OCI-LY7 (cell line): ENCODE measurements at regions not wholly inside any gene's neighbourhood (a gene's known extent, or its start where the extent isn't known, plus 50 kb on each side); places are given as distances from the start of the nearest gene placed in this dataset.
"Not testable (repeated sequence)": the region's sequence is repeated elsewhere in the genome, so short reads cannot be mapped to it uniquely, and the experiment has no call there.

Source experiments
- BruUV-seq: library from RNA; stranded (reverse); fragments of 400-500 nt; replicated peaks from 2 replicates; lab custom pipeline; 2021; lab: Mats Ljungman, UMichigan
- CTCF ChIA-PET: fragments of 300-600 bp; sonication (Branson Sonifier 250); formaldehyde crosslinking; loops from one replicate; lab custom pipeline; 2022; ENCODE audit warnings: antibody characterized with exemption; ENCODE audit not compliant: unreplicated experiment; lab: Charles Lee
- POLR2A ChIA-PET: fragments of 300-600 bp; sonication (Branson Sonifier 250); formaldehyde crosslinking; loops from one replicate; lab custom pipeline; 2022; ENCODE audit warnings: antibody characterized with exemption; lab: Charles Lee
- DNase-seq: peaks from one replicate; pipeline ENCODE4 v3.0.0-alpha.2; 2015; ENCODE audit warnings: low spot score
- H2AFZ ChIP-seq: fragments of 200-600 bp; sonication (generic), shearing (Covaris generic); 2 replicates; pipeline ENCODE4 v1.6.1; 2014; ENCODE audit warnings: mild to moderate bottlenecking, antibody characterized with exemption, low read length, moderate library complexity
- H3K27ac ChIP-seq: fragments of 200-600 bp; sonication (generic); 2 replicates; pipeline ENCODE4 v1.5.1; 2014; ENCODE audit warnings: mixed run types, low read depth, mild to moderate bottlenecking, moderate library complexity, low read length, inconsistent platforms; ENCODE audit not compliant: poor library complexity, severe bottlenecking
- H3K36me3 ChIP-seq: fragments of 200-600 bp; sonication (generic); 2 replicates; pipeline ENCODE4 v1.6.1; 2014; ENCODE audit warnings: mild to moderate bottlenecking, antibody characterized with exemption, low read length, moderate library complexity, mixed read lengths; ENCODE audit not compliant: insufficient read depth
- H3K4me1 ChIP-seq: fragments of 200-600 bp; sonication (generic); 2 replicates; pipeline ENCODE4 v1.5.1; 2014; ENCODE audit warnings: mild to moderate bottlenecking, low read length; ENCODE audit not compliant: insufficient read depth, poor library complexity, severe bottlenecking
- H3K4me2 ChIP-seq: fragments of 200-600 bp; sonication (generic); 2 replicates; pipeline ENCODE4 v1.6.1; 2014; ENCODE audit warnings: mild to moderate bottlenecking, low read length
- H3K4me3 ChIP-seq: fragments of 200-600 bp; sonication (generic); 2 replicates; pipeline ENCODE4 v1.5.1; 2014; ENCODE audit warnings: mild to moderate bottlenecking, low read depth, low read length; ENCODE audit not compliant: poor library complexity, severe bottlenecking
- H3K79me2 ChIP-seq: fragments of 200-600 bp; sonication (generic); 2 replicates; pipeline ENCODE4 v1.6.1; 2016; ENCODE audit warnings: low read depth, mild to moderate bottlenecking, low read length, moderate library complexity, mixed read lengths; ENCODE audit not compliant: insufficient read depth
- H3K9me2 ChIP-seq: fragments of 200-600 bp; sonication (generic); 2 replicates; pipeline ENCODE4 v1.6.1; 2016; ENCODE audit warnings: mild to moderate bottlenecking, low read length, mixed read lengths; ENCODE audit not compliant: insufficient read depth
- H3K9me3 ChIP-seq: fragments of 200-600 bp; sonication (generic); 2 replicates; pipeline ENCODE4 v1.6.1; 2014; ENCODE audit warnings: mild to moderate bottlenecking, mixed run types, low read length, mixed read lengths
- H4K20me1 ChIP-seq: fragments of 200-600 bp; sonication (generic); 2 replicates; pipeline ENCODE4 v1.6.1; 2014; ENCODE audit warnings: mild to moderate bottlenecking, antibody characterized with exemption, low read length, moderate library complexity, mixed read lengths; ENCODE audit not compliant: insufficient read depth
- CTCF ChIP-seq: fragments of 200-600 bp; sonication (generic); conservative IDR thresholded peaks from 2 replicates; pipeline ENCODE4 v1.5.1; 2014; ENCODE audit warnings: mild to moderate bottlenecking, antibody characterized with exemption, low read length, moderate library complexity, mixed read lengths
- intact Hi-C: fragments of 100-400 bp; cut with micrococcal nuclease; formaldehyde crosslinking; loops from one replicate; pipeline ENCODE4 v1.10.0; 2022; ENCODE audit not compliant: unreplicated experiment

- DNase-seq, result peak; percentile 29
- H3K27ac ChIP-seq, H2AFZ ChIP-seq, intact Hi-C loops, H3K9me2 ChIP-seq, H3K4me3 ChIP-seq, H3K9me3 ChIP-seq, H3K4me2 ChIP-seq, H3K36me3 ChIP-seq, POLR2A ChIA-PET, CTCF ChIA-PET, H4K20me1 ChIP-seq, H3K79me2 ChIP-seq, BruUV-seq: not testable (repeated sequence)
- TF ChIP-seq CTCF, result peak; percentile 47; the same call in 1 of the 2 replicates
- H3K4me1 ChIP-seq, result peaks cover 19% of the 10 kb centered on the region
Measured at GRCh38 chr2:87466591-87467120, 281.2 kb upstream of the PLGLB2 start.

- H3K4me2 ChIP-seq, CTCF ChIA-PET, POLR2A ChIA-PET, H3K36me3 ChIP-seq, H2AFZ ChIP-seq, H3K27ac ChIP-seq, H3K9me3 ChIP-seq, H3K4me3 ChIP-seq, intact Hi-C loops, H4K20me1 ChIP-seq, H3K79me2 ChIP-seq, DNase-seq, BruUV-seq, H3K9me2 ChIP-seq: not testable (repeated sequence)
- H3K4me1 ChIP-seq, result peaks cover 19% of the 10 kb centered on the region
Measured at GRCh38 chr2:87468429-87468981, 279.4 kb upstream of the PLGLB2 start.

- peaks cover 19% of the 10 kb centered on the region for H3K4me1 ChIP-seq
- H3K9me2 ChIP-seq, H3K36me3 ChIP-seq, H3K9me3 ChIP-seq, H3K4me3 ChIP-seq, H4K20me1 ChIP-seq, POLR2A ChIA-PET, CTCF ChIA-PET, intact Hi-C loops, BruUV-seq, H3K27ac ChIP-seq, H3K79me2 ChIP-seq: not testable (repeated sequence)
- peak; percentile 42 for DNase-seq
- H2AFZ ChIP-seq, result peak overlapping the region; percentile 61
- H3K4me2 ChIP-seq, result peak overlapping the region; percentile 29; the same call in 1 of the 2 replicates
- 0 out of 2 replicates have a peak, but pooled peaks have one; percentile 20 for TF ChIP-seq CTCF
Measured at GRCh38 chr2:87469180-87470151, 278.4 kb upstream of the PLGLB2 start.

- POLR2A ChIA-PET, result not testable (repeated sequence)
Measured at GRCh38 chr2:87470381-87471380, 277.2 kb upstream of the PLGLB2 start.

More at GRCh38 chr2:87470381-87471380, 277.2 kb upstream of the PLGLB2 start:
- BruUV-seq, H3K9me2 ChIP-seq, H4K20me1 ChIP-seq, H3K9me3 ChIP-seq, DNase-seq, H2AFZ ChIP-seq, H3K4me2 ChIP-seq, H3K27ac ChIP-seq, H3K79me2 ChIP-seq, CTCF ChIA-PET, H3K36me3 ChIP-seq, H3K4me3 ChIP-seq, intact Hi-C loops: not testable (repeated sequence)
- H3K4me1 ChIP-seq, result peaks cover 19% of the 10 kb centered on the region
